KMS-11 (cell line): ENCODE measurements at regions not wholly inside any gene's neighbourhood (a gene's known extent, or its start where the extent isn't known, plus 50 kb on each side); places are given as distances from the start of the nearest gene placed in this dataset.

ENCODE experiments used
- H2AFZ ChIP-seq: fragments of 200-600 bp; sonication (generic); 2 replicates; pipeline ENCODE4 v1.6.1; 2016; ENCODE audit warnings: antibody characterized with exemption, mixed run types, low read depth
- H3K27ac ChIP-seq: fragments of 200-600 bp; sonication (generic); 2 replicates; pipeline ENCODE4 v1.6.1; 2016; ENCODE audit warnings: mild to moderate bottlenecking, mixed run types
- H3K27me3 ChIP-seq: fragments of 200-600 bp; sonication (generic); 2 replicates; pipeline ENCODE4 v1.6.1; 2017; ENCODE audit warnings: mild to moderate bottlenecking, low read depth, mixed run types, moderate library complexity; ENCODE audit not compliant: insufficient read depth
- H3K36me3 ChIP-seq: fragments of 200-600 bp; sonication (generic); 2 replicates; pipeline ENCODE4 v1.6.1; 2017; ENCODE audit warnings: mild to moderate bottlenecking, mixed run types; ENCODE audit not compliant: insufficient read depth
- H3K4me1 ChIP-seq: fragments of 200-600 bp; sonication (generic); 2 replicates; pipeline ENCODE4 v1.6.1; 2016; ENCODE audit warnings: mild to moderate bottlenecking, low read depth, mixed run types; ENCODE audit not compliant: poor library complexity, severe bottlenecking
- H3K4me2 ChIP-seq: fragments of 200-600 bp; sonication (generic); 2 replicates; pipeline ENCODE4 v1.7.0; 2016; ENCODE audit warnings: mild to moderate bottlenecking, mixed run types
- H3K4me3 ChIP-seq: fragments of 200-600 bp; sonication (generic); IDR thresholded peaks from 2 replicates; pipeline ENCODE4 v1.6.1; 2017; ENCODE audit warnings: low read depth, low read length, mixed read lengths; ENCODE audit not compliant: insufficient read depth
- H3K79me2 ChIP-seq: fragments of 200-600 bp; sonication (generic); 2 replicates; pipeline ENCODE4 v1.6.1; 2016; ENCODE audit warnings: low read depth, mixed run types; ENCODE audit not compliant: insufficient read depth
- H3K9ac ChIP-seq: fragments of 200-600 bp; sonication (generic); 2 replicates; pipeline ENCODE4 v1.6.1; 2016; ENCODE audit warnings: mild to moderate bottlenecking, mixed run types
- H4K20me1 ChIP-seq: fragments of 200-600 bp; sonication (generic); 2 replicates; pipeline ENCODE4 v1.6.1; 2016; ENCODE audit warnings: mild to moderate bottlenecking, mixed run types; ENCODE audit not compliant: insufficient read depth
- TF ChIP-seq, protein P1 (sequence below): fragments of 200-600 bp; sonication (generic); conservative IDR thresholded peaks from 2 replicates; pipeline ENCODE4 v1.6.1; 2017; ENCODE audit warnings: low read depth, mild to moderate bottlenecking, antibody characterized with exemption, low read length, moderate library complexity, mixed read lengths

DNA sequence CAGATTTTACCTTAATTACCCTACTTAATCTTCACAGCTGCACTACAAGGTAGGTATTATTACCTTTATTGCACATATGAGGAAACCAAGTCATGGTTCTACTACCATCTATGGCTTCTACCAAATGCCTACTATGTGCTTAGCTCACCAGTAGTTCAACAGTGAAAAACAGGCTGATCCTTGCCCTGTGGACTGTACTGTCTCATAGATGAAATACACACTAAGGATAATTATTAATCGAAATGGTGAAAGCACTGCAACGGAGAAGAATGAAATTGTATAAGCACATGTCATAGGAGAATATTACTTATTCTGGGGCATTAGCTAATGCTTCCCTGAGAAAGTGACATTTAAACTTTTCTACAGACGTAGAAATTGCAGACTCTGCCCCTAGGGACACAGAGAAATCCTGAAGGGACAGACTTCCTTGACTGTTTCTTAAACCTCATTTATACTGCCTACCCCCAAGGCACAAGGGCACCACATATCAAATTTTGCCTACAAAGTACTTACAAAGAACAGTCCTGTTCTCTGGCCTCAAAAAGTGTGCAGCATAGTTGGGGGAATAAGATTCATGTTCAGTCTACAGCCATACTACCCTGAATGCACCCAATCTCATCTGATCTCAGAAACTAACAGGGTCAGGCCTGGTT, 148.4 kb upstream of the ZC3H11B start:
- no peak overlapping the region for H3K9ac ChIP-seq
- H3K27ac ChIP-seq = no peak overlapping the region
- H2AFZ ChIP-seq = no peak overlapping the region
- no peak overlapping the region for H3K4me2 ChIP-seq
- no peak overlapping the region for H3K4me3 ChIP-seq
- no peaks in the 10 kb centered on the region for H4K20me1 ChIP-seq
- H3K79me2 ChIP-seq = no peaks in the 10 kb centered on the region
- H3K27me3 ChIP-seq = no peaks in the 10 kb centered on the region
- TF ChIP-seq, protein P1, sequence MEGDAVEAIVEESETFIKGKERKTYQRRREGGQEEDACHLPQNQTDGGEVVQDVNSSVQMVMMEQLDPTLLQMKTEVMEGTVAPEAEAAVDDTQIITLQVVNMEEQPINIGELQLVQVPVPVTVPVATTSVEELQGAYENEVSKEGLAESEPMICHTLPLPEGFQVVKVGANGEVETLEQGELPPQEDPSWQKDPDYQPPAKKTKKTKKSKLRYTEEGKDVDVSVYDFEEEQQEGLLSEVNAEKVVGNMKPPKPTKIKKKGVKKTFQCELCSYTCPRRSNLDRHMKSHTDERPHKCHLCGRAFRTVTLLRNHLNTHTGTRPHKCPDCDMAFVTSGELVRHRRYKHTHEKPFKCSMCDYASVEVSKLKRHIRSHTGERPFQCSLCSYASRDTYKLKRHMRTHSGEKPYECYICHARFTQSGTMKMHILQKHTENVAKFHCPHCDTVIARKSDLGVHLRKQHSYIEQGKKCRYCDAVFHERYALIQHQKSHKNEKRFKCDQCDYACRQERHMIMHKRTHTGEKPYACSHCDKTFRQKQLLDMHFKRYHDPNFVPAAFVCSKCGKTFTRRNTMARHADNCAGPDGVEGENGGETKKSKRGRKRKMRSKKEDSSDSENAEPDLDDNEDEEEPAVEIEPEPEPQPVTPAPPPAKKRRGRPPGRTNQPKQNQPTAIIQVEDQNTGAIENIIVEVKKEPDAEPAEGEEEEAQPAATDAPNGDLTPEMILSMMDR = no peak
- H3K36me3 ChIP-seq = no peaks in the 10 kb centered on the region
- no peaks in the 10 kb centered on the region for H3K4me1 ChIP-seq

DNA sequence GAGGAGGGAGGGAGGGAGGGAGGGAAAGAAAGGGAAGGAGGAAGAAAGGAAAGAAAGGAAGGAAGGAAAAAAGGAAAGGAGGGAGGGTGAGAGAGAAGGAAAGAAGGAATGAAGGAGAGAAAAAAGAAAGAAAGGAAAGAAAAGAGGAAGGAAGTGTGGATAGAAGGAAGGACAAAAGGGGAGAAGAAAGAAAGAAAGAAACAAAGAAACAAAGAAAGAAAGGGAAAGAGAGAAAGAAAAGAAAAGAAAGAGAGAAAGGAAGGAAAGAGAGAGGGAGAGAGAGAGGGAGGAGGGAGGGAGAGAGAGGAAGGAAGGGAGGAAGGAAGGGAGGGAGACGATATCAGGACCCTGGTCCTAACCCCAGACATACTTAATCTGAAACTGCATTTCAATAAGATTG, 146.2 kb upstream of the ZC3H11B start:
- TF ChIP-seq, protein P1 = no peak
- Histone ChIP-seq H2AFZ (no peak overlapping the region), H3K27me3 (no peaks in the 10 kb centered on the region), H3K27ac (no peak overlapping the region), H3K4me1 (no peaks in the 10 kb centered on the region), H3K4me3 (no peak overlapping the region), H4K20me1 (no peaks in the 10 kb centered on the region), H3K9ac (no peak overlapping the region), H3K79me2 (no peaks in the 10 kb centered on the region), H3K4me2 (no peak overlapping the region), H3K36me3 (no peaks in the 10 kb centered on the region)

DNA sequence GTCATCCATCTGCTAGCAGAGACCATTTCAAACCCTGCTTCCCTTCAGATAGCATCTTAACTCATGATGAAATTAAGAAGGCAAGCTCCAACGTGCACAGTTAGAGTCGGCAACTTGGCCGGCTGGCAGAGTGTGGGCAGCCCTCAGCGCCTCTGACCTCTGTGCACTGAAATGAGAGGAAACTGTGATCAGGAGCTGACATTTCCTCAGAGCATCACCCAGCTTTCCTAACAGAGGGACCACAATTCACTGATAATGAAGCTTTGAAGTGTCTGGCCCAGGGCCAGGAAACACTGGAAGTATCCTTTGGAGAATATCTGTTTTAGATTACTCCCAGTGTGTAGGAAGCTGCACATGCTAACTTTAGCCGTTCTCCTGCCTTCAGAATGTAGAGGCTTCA, 145.0 kb upstream of the ZC3H11B start:
- TF ChIP-seq, protein P1 = no peak
- H3K4me2 ChIP-seq = no peak overlapping the region
- H4K20me1 ChIP-seq = no peaks in the 10 kb centered on the region
- no peak overlapping the region for H2AFZ ChIP-seq
- no peak overlapping the region for H3K27ac ChIP-seq
- no peaks in the 10 kb centered on the region for H3K79me2 ChIP-seq
- no peak overlapping the region for H3K9ac ChIP-seq
- no peak overlapping the region for H3K4me3 ChIP-seq
- no peaks in the 10 kb centered on the region for H3K4me1 ChIP-seq
- H3K27me3 ChIP-seq = no peaks in the 10 kb centered on the region
- no peaks in the 10 kb centered on the region for H3K36me3 ChIP-seq

DNA sequence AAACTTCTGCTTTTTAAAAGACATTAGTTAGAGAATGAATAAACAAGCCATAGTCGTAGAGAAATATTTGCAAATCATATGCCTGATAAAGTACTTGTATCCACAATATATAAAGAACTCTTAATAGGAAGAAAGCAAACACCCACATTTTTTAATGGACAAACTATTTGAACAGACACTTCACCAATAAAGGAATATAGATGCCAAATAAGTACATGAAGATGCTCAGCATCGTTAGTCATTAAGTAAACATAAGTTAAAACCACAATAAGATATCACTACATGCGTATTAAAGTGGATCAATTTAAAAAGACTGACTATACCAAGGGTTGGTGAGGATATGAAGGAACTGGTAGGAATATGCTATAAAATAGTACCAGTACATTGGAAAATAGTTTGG, 142.3 kb upstream of the ZC3H11B start:
- TF ChIP-seq, protein P1 = no peak
- Histone ChIP-seq H4K20me1 (no peaks in the 10 kb centered on the region), H3K9ac (no peak overlapping the region), H3K36me3 (no peaks in the 10 kb centered on the region), H3K27ac (no peak overlapping the region), H3K79me2 (no peaks in the 10 kb centered on the region), H3K4me1 (no peaks in the 10 kb centered on the region), H3K4me3 (no peak overlapping the region), H3K4me2 (no peak overlapping the region), H2AFZ (no peak overlapping the region), H3K27me3 (no peaks in the 10 kb centered on the region)
